ENCODE measurements at regions not wholly inside any gene's neighbourhood (a gene's known extent, or its start where the extent isn't known, plus 50 kb on each side); places are given as distances from the start of the nearest gene placed in this dataset.

DNA sequence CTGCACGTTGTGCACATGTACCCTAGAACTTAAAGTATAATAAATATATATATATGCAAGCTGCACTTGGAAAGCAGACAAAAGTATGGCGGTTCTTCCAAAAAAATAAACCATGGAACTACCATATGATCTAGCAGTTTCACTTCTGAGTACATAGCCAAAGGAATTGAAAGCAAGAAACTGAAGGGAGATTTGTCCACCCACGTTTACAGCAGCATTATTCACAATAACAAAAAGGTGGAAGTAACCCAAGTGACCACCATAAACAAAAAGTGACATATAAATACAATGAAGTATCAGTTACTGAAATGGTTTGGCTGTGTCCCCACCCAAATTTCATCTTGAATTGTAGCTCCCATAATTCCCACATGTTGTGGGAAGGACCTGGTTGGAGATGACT is 525.3 kb upstream of the CELF2 start:
- TF ChIP-seq CTCF (conservative IDR thresholded peaks at IDR 0.05; ENCODE audit: low read depth, low read length) = no peak
- TF ChIP-seq RFX5 (IDR thresholded peaks at IDR 0.05; ENCODE audit: low read depth, low read length) = no peak
- TF ChIP-seq POLR2A (IDR thresholded peaks at IDR 0.05; ENCODE audit: low read depth, low read length) = no peak
- no peak for TF ChIP-seq SMC3 (IDR thresholded peaks at IDR 0.05; ENCODE audit: low read depth, low read length)
- TF ChIP-seq RCOR1 (IDR thresholded peaks at IDR 0.05; ENCODE audit: insufficient replicate concordance, low read length) = no peak

Measured in IMR-90 (cell line).